ENCODE measurements at regions not wholly inside any gene's neighbourhood (a gene's known extent, or its start where the extent isn't known, plus 50 kb on each side); places are given as distances from the start of the nearest gene placed in this dataset.

DNA sequence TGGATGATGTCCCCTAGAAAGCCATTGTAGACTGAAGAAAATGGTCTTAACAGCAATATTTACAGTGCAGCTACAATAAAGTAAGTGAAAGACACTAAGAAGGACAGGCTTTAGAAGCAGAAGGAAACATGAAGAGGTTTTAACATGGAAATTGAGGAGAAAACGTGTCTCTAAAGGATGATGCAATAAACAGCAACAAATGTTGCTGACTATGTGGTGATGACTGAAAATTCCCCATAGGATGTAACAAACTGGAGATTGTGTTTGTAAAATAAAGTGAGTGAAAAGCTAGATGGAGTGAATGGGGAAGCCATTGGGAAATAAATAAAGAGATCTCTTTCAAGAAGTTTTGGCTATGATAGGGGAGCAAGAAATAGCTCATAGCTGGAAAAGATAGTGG, 186.7 kb upstream of the IPO5 start (continued):
- TF ChIP-seq, protein P1, sequence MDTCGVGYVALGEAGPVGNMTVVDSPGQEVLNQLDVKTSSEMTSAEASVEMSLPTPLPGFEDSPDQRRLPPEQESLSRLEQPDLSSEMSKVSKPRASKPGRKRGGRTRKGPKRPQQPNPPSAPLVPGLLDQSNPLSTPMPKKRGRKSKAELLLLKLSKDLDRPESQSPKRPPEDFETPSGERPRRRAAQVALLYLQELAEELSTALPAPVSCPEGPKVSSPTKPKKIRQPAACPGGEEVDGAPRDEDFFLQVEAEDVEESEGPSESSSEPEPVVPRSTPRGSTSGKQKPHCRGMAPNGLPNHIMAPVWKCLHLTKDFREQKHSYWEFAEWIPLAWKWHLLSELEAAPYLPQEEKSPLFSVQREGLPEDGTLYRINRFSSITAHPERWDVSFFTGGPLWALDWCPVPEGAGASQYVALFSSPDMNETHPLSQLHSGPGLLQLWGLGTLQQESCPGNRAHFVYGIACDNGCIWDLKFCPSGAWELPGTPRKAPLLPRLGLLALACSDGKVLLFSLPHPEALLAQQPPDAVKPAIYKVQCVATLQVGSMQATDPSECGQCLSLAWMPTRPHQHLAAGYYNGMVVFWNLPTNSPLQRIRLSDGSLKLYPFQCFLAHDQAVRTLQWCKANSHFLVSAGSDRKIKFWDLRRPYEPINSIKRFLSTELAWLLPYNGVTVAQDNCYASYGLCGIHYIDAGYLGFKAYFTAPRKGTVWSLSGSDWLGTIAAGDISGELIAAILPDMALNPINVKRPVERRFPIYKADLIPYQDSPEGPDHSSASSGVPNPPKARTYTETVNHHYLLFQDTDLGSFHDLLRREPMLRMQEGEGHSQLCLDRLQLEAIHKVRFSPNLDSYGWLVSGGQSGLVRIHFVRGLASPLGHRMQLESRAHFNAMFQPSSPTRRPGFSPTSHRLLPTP (IDR thresholded peaks at IDR 0.05; ENCODE audit: borderline replicate concordance, extremely low read depth, insufficient read length): no peak
- no peak for TF ChIP-seq SAP30 (IDR thresholded peaks at IDR 0.05; ENCODE audit: borderline replicate concordance, insufficient read depth, low read depth, low read length, poor library complexity, severe bottlenecking)
- no peak for TF ChIP-seq TARDBP (IDR thresholded peaks at IDR 0.05)
- TF ChIP-seq, protein P2, sequence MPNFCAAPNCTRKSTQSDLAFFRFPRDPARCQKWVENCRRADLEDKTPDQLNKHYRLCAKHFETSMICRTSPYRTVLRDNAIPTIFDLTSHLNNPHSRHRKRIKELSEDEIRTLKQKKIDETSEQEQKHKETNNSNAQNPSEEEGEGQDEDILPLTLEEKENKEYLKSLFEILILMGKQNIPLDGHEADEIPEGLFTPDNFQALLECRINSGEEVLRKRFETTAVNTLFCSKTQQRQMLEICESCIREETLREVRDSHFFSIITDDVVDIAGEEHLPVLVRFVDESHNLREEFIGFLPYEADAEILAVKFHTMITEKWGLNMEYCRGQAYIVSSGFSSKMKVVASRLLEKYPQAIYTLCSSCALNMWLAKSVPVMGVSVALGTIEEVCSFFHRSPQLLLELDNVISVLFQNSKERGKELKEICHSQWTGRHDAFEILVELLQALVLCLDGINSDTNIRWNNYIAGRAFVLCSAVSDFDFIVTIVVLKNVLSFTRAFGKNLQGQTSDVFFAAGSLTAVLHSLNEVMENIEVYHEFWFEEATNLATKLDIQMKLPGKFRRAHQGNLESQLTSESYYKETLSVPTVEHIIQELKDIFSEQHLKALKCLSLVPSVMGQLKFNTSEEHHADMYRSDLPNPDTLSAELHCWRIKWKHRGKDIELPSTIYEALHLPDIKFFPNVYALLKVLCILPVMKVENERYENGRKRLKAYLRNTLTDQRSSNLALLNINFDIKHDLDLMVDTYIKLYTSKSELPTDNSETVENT (CRISPR knock-in tag; IDR thresholded peaks at IDR 0.05): no peak
- no peak for TF ChIP-seq HNRNPLL (IDR thresholded peaks at IDR 0.05; ENCODE audit: low read depth, low read length, poor library complexity, severe bottlenecking)
- no peak for TF ChIP-seq MYNN (IDR thresholded peaks at IDR 0.05)
- TF ChIP-seq MYNN (CRISPR knock-in tag; IDR thresholded peaks at IDR 0.05): no peak
- no peak for TF ChIP-seq ZNF146 (CRISPR knock-in tag; IDR thresholded peaks at IDR 0.05; ENCODE audit: unreplicated experiment)
- TF ChIP-seq ZNF175 (CRISPR knock-in tag; IDR thresholded peaks at IDR 0.05; ENCODE audit: low read depth): no peak
- TF ChIP-seq, protein P3, sequence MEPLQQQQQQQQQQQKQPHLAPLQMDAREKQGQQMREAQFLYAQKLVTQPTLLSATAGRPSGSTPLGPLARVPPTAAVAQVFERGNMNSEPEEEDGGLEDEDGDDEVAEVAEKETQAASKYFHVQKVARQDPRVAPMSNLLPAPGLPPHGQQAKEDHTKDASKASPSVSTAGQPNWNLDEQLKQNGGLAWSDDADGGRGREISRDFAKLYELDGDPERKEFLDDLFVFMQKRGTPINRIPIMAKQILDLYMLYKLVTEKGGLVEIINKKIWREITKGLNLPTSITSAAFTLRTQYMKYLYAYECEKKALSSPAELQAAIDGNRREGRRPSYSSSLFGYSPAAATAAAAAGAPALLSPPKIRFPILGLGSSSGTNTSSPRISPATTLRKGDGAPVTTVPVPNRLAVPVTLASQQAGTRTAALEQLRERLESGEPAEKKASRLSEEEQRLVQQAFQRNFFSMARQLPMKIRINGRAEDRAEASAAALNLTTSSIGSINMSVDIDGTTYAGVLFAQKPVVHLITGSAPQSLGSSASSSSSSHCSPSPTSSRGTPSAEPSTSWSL (CRISPR knock-in tag; IDR thresholded peaks at IDR 0.05; ENCODE audit: borderline replicate concordance): no peak
- no peak for TF ChIP-seq HNRNPUL1 (IDR thresholded peaks at IDR 0.05; ENCODE audit: low read length)
- TF ChIP-seq NR1H2 (CRISPR knock-in tag; IDR thresholded peaks at IDR 0.05): no peak
- TF ChIP-seq, protein P4, sequence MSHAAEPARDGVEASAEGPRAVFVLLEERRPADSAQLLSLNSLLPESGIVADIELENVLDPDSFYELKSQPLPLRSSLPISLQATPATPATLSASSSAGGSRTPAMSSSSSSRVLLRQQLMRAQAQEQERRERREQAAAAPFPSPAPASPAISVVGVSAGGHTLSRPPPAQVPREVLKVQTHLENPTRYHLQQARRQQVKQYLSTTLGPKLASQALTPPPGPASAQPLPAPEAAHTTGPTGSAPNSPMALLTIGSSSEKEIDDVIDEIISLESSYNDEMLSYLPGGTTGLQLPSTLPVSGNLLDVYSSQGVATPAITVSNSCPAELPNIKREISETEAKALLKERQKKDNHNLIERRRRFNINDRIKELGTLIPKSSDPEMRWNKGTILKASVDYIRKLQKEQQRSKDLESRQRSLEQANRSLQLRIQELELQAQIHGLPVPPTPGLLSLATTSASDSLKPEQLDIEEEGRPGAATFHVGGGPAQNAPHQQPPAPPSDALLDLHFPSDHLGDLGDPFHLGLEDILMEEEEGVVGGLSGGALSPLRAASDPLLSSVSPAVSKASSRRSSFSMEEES (CRISPR knock-in tag; IDR thresholded peaks at IDR 0.05): no peak
- TF ChIP-seq, protein P5, sequence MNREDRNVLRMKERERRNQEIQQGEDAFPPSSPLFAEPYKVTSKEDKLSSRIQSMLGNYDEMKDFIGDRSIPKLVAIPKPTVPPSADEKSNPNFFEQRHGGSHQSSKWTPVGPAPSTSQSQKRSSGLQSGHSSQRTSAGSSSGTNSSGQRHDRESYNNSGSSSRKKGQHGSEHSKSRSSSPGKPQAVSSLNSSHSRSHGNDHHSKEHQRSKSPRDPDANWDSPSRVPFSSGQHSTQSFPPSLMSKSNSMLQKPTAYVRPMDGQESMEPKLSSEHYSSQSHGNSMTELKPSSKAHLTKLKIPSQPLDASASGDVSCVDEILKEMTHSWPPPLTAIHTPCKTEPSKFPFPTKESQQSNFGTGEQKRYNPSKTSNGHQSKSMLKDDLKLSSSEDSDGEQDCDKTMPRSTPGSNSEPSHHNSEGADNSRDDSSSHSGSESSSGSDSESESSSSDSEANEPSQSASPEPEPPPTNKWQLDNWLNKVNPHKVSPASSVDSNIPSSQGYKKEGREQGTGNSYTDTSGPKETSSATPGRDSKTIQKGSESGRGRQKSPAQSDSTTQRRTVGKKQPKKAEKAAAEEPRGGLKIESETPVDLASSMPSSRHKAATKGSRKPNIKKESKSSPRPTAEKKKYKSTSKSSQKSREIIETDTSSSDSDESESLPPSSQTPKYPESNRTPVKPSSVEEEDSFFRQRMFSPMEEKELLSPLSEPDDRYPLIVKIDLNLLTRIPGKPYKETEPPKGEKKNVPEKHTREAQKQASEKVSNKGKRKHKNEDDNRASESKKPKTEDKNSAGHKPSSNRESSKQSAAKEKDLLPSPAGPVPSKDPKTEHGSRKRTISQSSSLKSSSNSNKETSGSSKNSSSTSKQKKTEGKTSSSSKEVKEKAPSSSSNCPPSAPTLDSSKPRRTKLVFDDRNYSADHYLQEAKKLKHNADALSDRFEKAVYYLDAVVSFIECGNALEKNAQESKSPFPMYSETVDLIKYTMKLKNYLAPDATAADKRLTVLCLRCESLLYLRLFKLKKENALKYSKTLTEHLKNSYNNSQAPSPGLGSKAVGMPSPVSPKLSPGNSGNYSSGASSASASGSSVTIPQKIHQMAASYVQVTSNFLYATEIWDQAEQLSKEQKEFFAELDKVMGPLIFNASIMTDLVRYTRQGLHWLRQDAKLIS (CRISPR knock-in tag; IDR thresholded peaks at IDR 0.05): no peak
- no peak for TF ChIP-seq DNMT1 (IDR thresholded peaks at IDR 0.05)
- TF ChIP-seq GATAD2B (IDR thresholded peaks at IDR 0.05; ENCODE audit: borderline replicate concordance): no peak
- no peak for TF ChIP-seq KAT8 (IDR thresholded peaks at IDR 0.05; ENCODE audit: low read depth)

All from K562 (cell line).